Globus pallidus (tissue), 1 donor: ENCODE measurements at regions not wholly inside any gene's neighbourhood (a gene's known extent, or its start where the extent isn't known, plus 50 kb on each side); places are given as distances from the start of the nearest gene placed in this dataset.
"Not testable (repeated sequence)": the region's sequence is repeated elsewhere in the genome, so short reads cannot be mapped to it uniquely, and the experiment has no call there.

ENCODE experiments used
- DNase-seq: peaks from one replicate; pipeline ENCODE4 v3.0.0-alpha.2; 2015; ENCODE audit warnings: low spot score

GRCh38 chr10:35993591-35994515 is 351.8 kb upstream of the FZD8 start:
- no peak for DNase-seq

- no peak for DNase-seq
Observed at GRCh38 chr10:35992107-35992506, 350.0 kb upstream of the FZD8 start.

DNA sequence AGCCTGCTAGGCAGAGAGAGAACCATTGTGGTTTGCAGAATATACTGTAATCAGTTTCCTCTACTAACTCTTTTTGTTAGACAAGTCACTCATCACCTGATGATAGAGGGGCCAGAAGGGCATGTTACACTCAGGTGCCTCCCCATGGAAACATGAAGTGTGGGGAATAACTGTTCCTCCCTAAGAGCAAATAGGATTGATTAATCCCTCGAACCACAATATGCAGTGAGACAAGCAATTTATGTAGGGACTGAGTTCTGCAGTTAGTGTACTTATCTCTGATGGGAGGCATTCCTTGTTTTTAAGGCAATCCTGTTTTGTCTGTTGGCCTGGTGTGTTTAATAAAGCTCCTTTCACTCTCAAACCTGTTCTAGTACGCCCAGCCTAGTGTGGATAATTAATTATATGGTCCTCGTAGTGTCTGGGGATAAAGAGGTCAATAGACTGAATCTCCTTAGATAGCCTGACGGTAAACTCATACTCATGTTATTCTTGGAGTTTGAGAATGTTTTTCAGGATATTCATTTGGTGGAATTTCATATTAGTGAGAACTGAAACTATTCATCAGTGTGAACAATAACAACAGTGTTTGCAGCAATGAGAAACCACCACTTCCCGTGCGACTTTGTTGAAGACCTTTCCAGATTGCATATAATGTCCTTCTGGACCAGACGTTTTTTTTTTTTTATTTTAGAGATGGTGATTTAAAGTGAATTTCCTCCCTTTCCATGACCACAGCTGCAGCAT is 344.8 kb upstream of the FZD8 start:
- no peak for DNase-seq

DNA sequence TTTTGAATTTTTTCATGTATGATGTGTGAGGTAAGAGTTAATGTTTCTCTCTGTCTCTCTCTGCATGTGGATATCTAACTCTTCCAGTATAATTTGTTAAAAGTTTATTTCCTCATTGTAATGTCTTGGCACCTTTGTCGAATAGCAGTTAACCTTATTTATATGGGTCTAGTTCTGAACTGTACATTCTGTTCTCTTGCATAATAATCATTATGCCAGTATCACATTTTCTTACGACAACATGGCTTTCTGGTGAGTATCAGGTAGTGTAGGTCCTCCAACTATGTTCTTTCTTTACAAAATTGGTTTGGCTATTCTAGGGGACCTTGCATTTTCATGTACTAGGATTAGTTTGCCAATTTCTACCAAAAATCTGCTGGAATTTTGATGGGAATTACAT is 337.0 kb upstream of the FZD8 start:
- no peak for DNase-seq

DNA sequence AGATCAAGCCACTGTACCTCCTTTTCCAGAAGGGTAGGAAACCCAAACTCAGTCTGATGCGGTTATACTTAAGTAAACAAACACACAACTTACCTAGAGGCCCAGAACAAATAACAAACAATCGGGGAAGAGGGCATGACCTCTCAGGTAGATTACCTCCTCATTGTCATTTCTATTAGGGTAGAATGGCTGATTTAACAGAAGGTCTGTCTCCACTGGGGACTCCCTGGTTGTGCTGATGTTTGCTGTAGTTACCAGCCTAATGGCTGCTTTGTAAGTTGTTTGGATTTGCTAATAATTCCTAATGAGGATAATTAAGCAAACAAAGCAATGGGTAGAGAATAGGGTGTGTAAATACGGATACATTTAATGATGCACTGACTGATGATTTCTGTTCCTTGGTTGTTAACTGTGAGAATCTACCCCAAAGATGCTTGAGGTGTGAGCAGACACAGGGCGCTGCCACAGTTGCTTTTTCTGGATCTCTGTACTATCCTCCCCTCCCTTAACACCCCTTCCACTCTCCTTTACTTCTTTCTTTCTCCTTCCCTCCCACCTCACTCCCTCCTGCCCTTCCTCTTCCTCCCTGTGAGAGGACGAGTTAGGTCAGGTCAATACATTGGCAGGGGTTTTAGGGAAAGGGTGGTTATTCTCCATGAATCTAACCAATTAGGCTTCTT is 332.0 kb upstream of the FZD8 start:
- not testable (repeated sequence) for DNase-seq

DNA sequence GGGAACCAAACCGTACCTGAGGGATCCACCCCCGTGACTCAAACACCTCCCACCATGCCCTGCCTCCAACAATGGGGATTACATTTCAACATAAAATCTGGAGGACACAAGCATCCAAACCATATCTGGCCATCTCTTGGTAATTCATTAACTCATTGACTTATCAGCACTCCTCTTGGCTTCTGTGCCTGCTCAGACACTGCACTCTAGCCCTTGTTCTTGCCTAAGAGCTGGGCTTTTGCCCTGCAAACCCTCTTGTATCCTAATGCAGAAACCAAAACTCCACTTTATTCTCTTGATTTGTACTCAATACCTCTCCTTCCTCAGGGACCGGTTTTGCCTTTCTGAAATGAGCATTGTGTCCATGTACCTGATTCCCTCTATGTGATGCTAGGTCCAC is 330.2 kb upstream of the FZD8 start:
- DNase-seq = no peak

- DNase-seq = no peak
Observed at GRCh38 chr10:35971397-35971796, 329.3 kb upstream of the FZD8 start.

DNA sequence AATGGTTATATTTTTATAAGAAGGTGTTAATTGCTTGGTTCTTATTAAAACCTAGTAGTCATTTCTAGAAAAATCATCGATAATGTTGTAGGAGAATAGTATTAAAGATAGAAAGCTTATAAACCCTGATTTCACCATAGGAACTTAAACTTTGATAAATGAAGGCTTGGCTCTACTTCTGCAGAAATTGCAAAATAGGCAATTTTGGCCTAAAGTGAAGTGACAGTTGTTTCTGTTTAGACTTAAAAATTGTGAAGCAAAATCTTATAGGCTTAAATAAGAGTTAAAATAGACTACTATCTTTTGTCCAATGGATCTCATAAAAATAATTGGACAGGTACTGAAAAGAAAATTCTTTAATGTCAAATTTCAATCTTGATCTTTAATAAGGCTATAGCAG is 321.6 kb upstream of the FZD8 start:
- DNase-seq = no peak

- no peak for DNase-seq
Observed at GRCh38 chr10:35961501-35961900, 319.4 kb upstream of the FZD8 start.

DNA sequence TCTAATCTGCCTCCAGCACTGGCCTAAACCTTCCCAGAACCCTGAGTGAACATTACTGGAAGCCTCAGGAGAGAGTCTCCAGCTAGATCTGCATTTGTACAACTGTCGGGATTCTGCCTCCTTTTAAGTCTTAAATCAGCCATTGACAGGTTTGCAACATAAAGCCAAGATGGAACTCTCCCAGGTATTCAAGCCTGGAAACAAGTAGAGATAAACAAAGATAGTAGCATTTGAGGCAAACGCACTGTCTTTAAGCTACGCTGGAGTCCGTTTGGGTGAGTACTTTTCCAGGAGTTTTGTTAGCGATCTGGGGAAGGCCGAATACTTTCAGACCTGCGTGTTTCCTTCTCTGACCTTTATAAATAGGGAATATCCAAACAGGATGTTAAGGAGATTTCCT is 317.2 kb upstream of the FZD8 start:
- no peak for DNase-seq

DNA sequence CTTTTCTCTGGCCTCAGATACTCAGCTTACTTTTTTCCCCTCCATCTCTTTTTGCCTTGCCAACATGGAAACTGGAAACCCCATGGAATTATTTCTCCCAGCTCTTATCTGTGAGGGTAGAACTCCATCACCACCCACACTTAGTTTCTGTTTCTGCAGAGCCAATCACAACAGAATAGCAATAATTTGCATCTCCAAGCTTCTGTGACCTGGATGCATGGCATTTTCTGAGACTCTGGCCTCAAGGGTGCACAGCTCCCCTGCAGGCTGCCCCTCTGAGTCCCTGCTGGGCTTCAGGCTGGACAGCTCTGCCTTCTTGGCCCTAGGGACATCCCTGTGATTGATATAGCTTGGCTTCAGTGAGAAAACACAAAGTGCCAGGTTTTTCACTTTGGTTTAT is 316.5 kb upstream of the FZD8 start:
- DNase-seq = not testable (repeated sequence)

DNA sequence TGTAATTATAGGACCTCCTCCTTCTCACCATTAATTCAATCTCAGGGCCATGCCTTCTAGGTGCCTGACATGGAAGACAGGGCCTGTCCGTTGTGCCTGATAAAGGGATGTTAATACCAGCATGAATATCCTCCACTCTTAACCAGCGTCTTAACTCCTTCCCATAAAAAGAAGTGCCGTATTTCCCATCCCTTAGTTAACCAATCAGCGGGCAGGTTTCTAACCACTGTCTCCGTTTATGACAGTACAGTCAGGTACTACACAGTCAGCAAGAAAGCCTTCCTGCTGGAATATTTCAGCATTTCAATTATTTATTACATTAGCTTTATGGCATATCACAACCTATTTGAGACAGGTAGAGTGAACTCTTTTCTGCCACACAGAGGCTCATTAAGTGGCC is 308.6 kb upstream of the FZD8 start:
- DNase-seq = no peak

- DNase-seq = no peak
Observed at GRCh38 chr10:35950226-35950625, 308.1 kb upstream of the FZD8 start.

GRCh38 chr10:35949811-35950211 is 307.7 kb upstream of the FZD8 start:
- no peak for DNase-seq

DNA sequence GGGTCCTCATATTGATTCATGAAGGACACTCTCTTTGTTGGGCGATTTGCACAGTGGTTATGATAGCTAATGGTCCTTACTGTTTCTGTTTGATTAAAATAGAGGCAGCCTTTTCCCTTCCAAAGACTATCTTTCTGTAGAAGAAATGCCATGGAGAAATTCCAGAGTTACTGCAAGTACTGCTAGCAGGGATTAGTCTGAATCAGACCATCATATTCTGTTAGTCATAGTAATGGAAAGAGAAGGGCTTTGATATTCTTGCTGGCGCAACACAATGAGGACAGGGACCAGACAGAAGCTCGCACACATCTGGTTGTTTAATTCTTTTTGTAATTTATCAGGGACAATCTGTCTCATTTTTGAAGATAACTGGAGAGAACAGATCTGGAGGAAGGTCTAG is 304.5 kb upstream of the FZD8 start:
- DNase-seq = no peak

GRCh38 chr10:35942057-35942456 is 300.0 kb upstream of the FZD8 start:
- DNase-seq = no peak

DNA sequence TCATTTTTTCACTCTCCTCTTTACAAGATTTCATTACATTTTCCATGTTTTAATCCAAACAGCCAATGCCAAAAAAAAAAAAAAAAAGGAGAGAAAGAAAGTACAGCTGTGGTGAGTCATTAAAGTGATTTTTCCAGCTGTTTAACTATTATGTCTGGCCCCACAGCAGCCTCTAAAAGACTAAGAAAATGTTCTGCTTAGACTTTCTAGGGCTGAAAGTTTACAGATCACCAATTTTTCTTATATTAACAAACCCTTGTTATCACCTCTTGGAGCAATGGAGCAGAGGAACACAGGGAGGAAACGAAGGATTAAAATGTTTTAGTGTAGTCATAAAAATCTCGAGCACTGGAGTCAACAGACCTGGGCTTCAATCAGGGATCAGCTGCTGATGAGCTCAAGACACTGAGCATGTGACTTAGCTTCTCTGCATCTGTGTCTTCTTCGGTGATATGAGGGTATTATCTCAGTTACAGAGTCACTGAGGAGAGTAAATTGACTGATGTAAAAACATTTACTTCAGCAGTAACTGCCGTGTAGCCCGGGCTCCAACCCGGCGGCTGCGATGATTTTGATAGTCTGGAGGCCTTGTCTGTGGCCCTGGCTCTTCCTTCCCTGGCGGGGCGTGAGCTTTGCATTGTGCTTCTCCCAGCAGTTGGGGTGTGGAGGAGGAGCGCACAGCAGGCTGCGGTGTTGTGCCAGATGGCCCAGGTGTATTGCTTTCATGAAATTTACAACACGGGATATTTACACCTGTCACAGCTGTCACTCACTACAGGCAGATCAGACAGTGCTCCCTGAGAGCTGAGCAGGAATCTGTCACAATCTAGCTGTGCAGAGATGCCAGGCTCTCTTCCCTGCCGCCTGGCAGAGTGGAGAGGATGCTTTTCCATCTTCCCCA is 298.3 kb upstream of the FZD8 start:
- DNase-seq = no peak

GRCh38 chr10:35938160-35938559 is 296.1 kb upstream of the FZD8 start:
- DNase-seq = no peak

GRCh38 chr10:35937546-35937945 is 295.4 kb upstream of the FZD8 start:
- no peak for DNase-seq

- DNase-seq = no peak
Observed at GRCh38 chr10:35934642-35934995, 292.5 kb upstream of the FZD8 start.

GRCh38 chr10:35933940-35934641 is 292.0 kb upstream of the FZD8 start:
- no peak for DNase-seq
